ENCODE measurements at regions not wholly inside any gene's neighbourhood (a gene's known extent, or its start where the extent isn't known, plus 50 kb on each side); places are given as distances from the start of the nearest gene placed in this dataset.

- H3K4me1 Mint-ChIP-seq, result no peaks in the 10 kb centered on the region
- H3K27ac Mint-ChIP-seq, result no peak overlapping the region
- peaks cover 6% of the 10 kb centered on the region for H3K9me3 Mint-ChIP-seq (ENCODE audit: low read depth)
- CTCF ChIA-PET, result no interaction called here
- H3K4me3 Mint-ChIP-seq, result no peak overlapping the region
- no peaks in the 10 kb centered on the region for H3K27me3 Mint-ChIP-seq
- ATAC-seq (no peak), DNase-seq (no peak)
- no peaks in the 10 kb centered on the region for H3K36me3 Mint-ChIP-seq
Observed at GRCh38 chr7:49125246-49125645, 200.9 kb downstream of the CDC14C start.

- H3K27me3 Mint-ChIP-seq, result no peaks in the 10 kb centered on the region
- CTCF ChIA-PET, result no interaction called here
Observed at GRCh38 chr7:49127359-49127913, 203.1 kb downstream of the CDC14C start.

GRCh38 chr7:49137978-49138377 is 213.6 kb downstream of the CDC14C start:
- CTCF ChIA-PET, result no interaction called here
- H3K36me3 Mint-ChIP-seq, result no peaks in the 10 kb centered on the region
- H3K9me3 Mint-ChIP-seq (ENCODE audit: low read depth), result peaks cover 14% of the 10 kb centered on the region
- no peak overlapping the region for H3K4me3 Mint-ChIP-seq
- ATAC-seq (no peak), DNase-seq (no peak)
- H3K27me3 Mint-ChIP-seq, result no peaks in the 10 kb centered on the region
- H3K27ac Mint-ChIP-seq, result no peak overlapping the region
- H3K4me1 Mint-ChIP-seq, result no peaks in the 10 kb centered on the region

More at GRCh38 chr7:49127359-49127913, 203.1 kb downstream of the CDC14C start:
- ATAC-seq (no peak), DNase-seq (no peak)
- H3K4me3 Mint-ChIP-seq, result no peak overlapping the region
- no peaks in the 10 kb centered on the region for H3K36me3 Mint-ChIP-seq
- no peak overlapping the region for H3K27ac Mint-ChIP-seq
- H3K4me1 Mint-ChIP-seq, result no peaks in the 10 kb centered on the region
- peaks cover 6% of the 10 kb centered on the region for H3K9me3 Mint-ChIP-seq (ENCODE audit: low read depth)

- no peak for DNase-seq
- H3K36me3 Mint-ChIP-seq, result no peaks in the 10 kb centered on the region
Observed at GRCh38 chr7:49150486-49150885, 226.1 kb downstream of the CDC14C start.

GRCh38 chr7:49151146-49151545 is 226.8 kb downstream of the CDC14C start:
- DNase-seq, result no peak
- Mint-ChIP-seq H3K4me1 (no peaks in the 10 kb centered on the region), H3K27ac (no peak overlapping the region), H3K36me3 (no peaks in the 10 kb centered on the region), H3K9me3 (ENCODE audit: low read depth) (peaks cover 7% of the 10 kb centered on the region), H3K27me3 (no peaks in the 10 kb centered on the region), H3K4me3 (no peak overlapping the region)
- no peak for ATAC-seq
- CTCF ChIA-PET, result no interaction called here

More at GRCh38 chr7:49150486-49150885, 226.1 kb downstream of the CDC14C start:
- Mint-ChIP-seq H3K4me1 (no peaks in the 10 kb centered on the region), H3K27ac (no peak overlapping the region), H3K4me3 (no peak overlapping the region), H3K27me3 (no peaks in the 10 kb centered on the region), H3K9me3 (ENCODE audit: low read depth) (peaks cover 7% of the 10 kb centered on the region)
- CTCF ChIA-PET, result no interaction called here
- no peak for ATAC-seq

- CTCF ChIA-PET, result no interaction called here
- ATAC-seq (no peak), DNase-seq (no peak)
- H3K4me3 Mint-ChIP-seq, result no peak overlapping the region
- no peaks in the 10 kb centered on the region for H3K4me1 Mint-ChIP-seq
- no peaks in the 10 kb centered on the region for H3K27me3 Mint-ChIP-seq
- H3K9me3 Mint-ChIP-seq (ENCODE audit: low read depth), result peaks cover 5% of the 10 kb centered on the region
- no peak overlapping the region for H3K27ac Mint-ChIP-seq
- no peaks in the 10 kb centered on the region for H3K36me3 Mint-ChIP-seq
Observed at GRCh38 chr7:49158321-49158720, 234.0 kb downstream of the CDC14C start.

GRCh38 chr7:49159536-49159935 is 235.2 kb downstream of the CDC14C start:
- ATAC-seq (no peak), DNase-seq (no peak)
- Mint-ChIP-seq H3K4me3 (no peak overlapping the region), H3K27me3 (no peaks in the 10 kb centered on the region), H3K9me3 (ENCODE audit: low read depth) (peaks cover 5% of the 10 kb centered on the region), H3K4me1 (no peaks in the 10 kb centered on the region), H3K27ac (no peak overlapping the region), H3K36me3 (no peaks in the 10 kb centered on the region)
- CTCF ChIA-PET, result no interaction called here

GRCh38 chr7:49166441-49166840 is 242.1 kb downstream of the CDC14C start:
- peaks cover 7% of the 10 kb centered on the region for H3K9me3 Mint-ChIP-seq (ENCODE audit: low read depth)
- no peak overlapping the region for H3K4me3 Mint-ChIP-seq
- ATAC-seq (no peak), DNase-seq (no peak)
- H3K27me3 Mint-ChIP-seq, result no peaks in the 10 kb centered on the region
- H3K27ac Mint-ChIP-seq, result no peak overlapping the region
- H3K36me3 Mint-ChIP-seq, result no peaks in the 10 kb centered on the region
- no peaks in the 10 kb centered on the region for H3K4me1 Mint-ChIP-seq
- CTCF ChIA-PET, result no interaction called here

- Mint-ChIP-seq H3K4me1 (no peaks in the 10 kb centered on the region), H3K4me3 (no peak overlapping the region), H3K36me3 (no peaks in the 10 kb centered on the region), H3K27me3 (no peaks in the 10 kb centered on the region), H3K27ac (no peak overlapping the region), H3K9me3 (ENCODE audit: low read depth) (peaks cover 5% of the 10 kb centered on the region)
- DNase-seq (no peak), ATAC-seq (no peak)
- CTCF ChIA-PET, result no interaction called here
Observed at GRCh38 chr7:49172639-49173038, 248.3 kb downstream of the CDC14C start.

GRCh38 chr7:49174396-49174795 is 250.0 kb downstream of the CDC14C start:
- no peaks in the 10 kb centered on the region for H3K27me3 Mint-ChIP-seq
- H3K27ac Mint-ChIP-seq, result no peak overlapping the region
- DNase-seq, result no peak
- CTCF ChIA-PET, result no interaction called here
- peaks cover 4% of the 10 kb centered on the region for H3K9me3 Mint-ChIP-seq (ENCODE audit: low read depth)
- no peaks in the 10 kb centered on the region for H3K36me3 Mint-ChIP-seq
- no peak for ATAC-seq
- H3K4me1 Mint-ChIP-seq, result no peaks in the 10 kb centered on the region
- no peak overlapping the region for H3K4me3 Mint-ChIP-seq

- CTCF ChIA-PET, result interaction anchor here (0.7 kb wide), 1 partner anchor 9 kb away, joined by 3 read pairs; no protein-coding TSS in a partner anchor
- no peaks in the 10 kb centered on the region for H3K4me1 Mint-ChIP-seq
- H3K4me3 Mint-ChIP-seq, result no peak overlapping the region
- no peak overlapping the region for H3K27ac Mint-ChIP-seq
- no peak for DNase-seq
- no peak for ATAC-seq
- H3K27me3 Mint-ChIP-seq, result no peaks in the 10 kb centered on the region
- peaks cover 3% of the 10 kb centered on the region for H3K9me3 Mint-ChIP-seq (ENCODE audit: low read depth)
- H3K36me3 Mint-ChIP-seq, result no peaks in the 10 kb centered on the region
Observed at GRCh38 chr7:49187543-49188268, 263.4 kb downstream of the CDC14C start.

GRCh38 chr7:49228426-49229098 is 304.2 kb downstream of the CDC14C start:
- Mint-ChIP-seq H3K4me3 (no peak overlapping the region), H3K36me3 (no peaks in the 10 kb centered on the region), H3K27ac (no peak overlapping the region), H3K9me3 (ENCODE audit: low read depth) (peaks cover 7% of the 10 kb centered on the region), H3K4me1 (no peaks in the 10 kb centered on the region), H3K27me3 (no peaks in the 10 kb centered on the region)
- DNase-seq (no peak), ATAC-seq (no peak)
- CTCF ChIA-PET, result no interaction called here

- Mint-ChIP-seq H3K36me3 (no peaks in the 10 kb centered on the region), H3K9me3 (ENCODE audit: low read depth) (peaks cover 7% of the 10 kb centered on the region), H3K27ac (no peak overlapping the region), H3K4me3 (no peak overlapping the region), H3K27me3 (no peaks in the 10 kb centered on the region), H3K4me1 (no peaks in the 10 kb centered on the region)
- ATAC-seq (no peak), DNase-seq (no peak)
- CTCF ChIA-PET, result no interaction called here
Observed at GRCh38 chr7:49229246-49229645, 304.9 kb downstream of the CDC14C start.

GRCh38 chr7:49243521-49243920 is 319.2 kb downstream of the CDC14C start:
- CTCF ChIA-PET, result no interaction called here
- no peak overlapping the region for H3K4me3 Mint-ChIP-seq
- no peaks in the 10 kb centered on the region for H3K27me3 Mint-ChIP-seq
- peaks cover 28% of the 10 kb centered on the region for H3K9me3 Mint-ChIP-seq (ENCODE audit: low read depth)
- no peak overlapping the region for H3K27ac Mint-ChIP-seq
- DNase-seq, result no peak
- no peaks in the 10 kb centered on the region for H3K36me3 Mint-ChIP-seq
- H3K4me1 Mint-ChIP-seq, result no peaks in the 10 kb centered on the region
- ATAC-seq, result no peak

All from activated CD8-positive, alpha-beta memory T cell treated with anti-CD3 and anti-CD28 coated beads, Interleukin-2, amount 10 ng/mL, durations not matched to agents 7 days and 5 days (primary cell).